ENCODE measurements at regions not wholly inside any gene's neighbourhood (a gene's known extent, or its start where the extent isn't known, plus 50 kb on each side); places are given as distances from the start of the nearest gene placed in this dataset.

- Histone ChIP-seq H3K9me2 (ENCODE audit: insufficient read depth, low read length) (no peaks in the 10 kb centered on the region), H3K27ac (ENCODE audit: low read length) (no peak overlapping the region), H3K9me3 (ENCODE audit: low read length) (no peaks in the 10 kb centered on the region), H3F3A (ENCODE audit: insufficient read depth, low read length, poor library complexity, severe bottlenecking) (no peaks in the 10 kb centered on the region), H3K4me3 (ENCODE audit: low read length) (no peak overlapping the region), H3K4me2 (ENCODE audit: low read length) (no peak overlapping the region), H3K9ac (ENCODE audit: low read length) (no peak overlapping the region), H4K20me1 (ENCODE audit: insufficient read depth) (no peaks in the 10 kb centered on the region), H2AFZ (ENCODE audit: low read depth, low read length) (no peak overlapping the region), H3K79me2 (replicated peaks; ENCODE audit: insufficient read depth, low read length) (no peaks in the 10 kb centered on the region), H3K36me3 (ENCODE audit: insufficient read depth, low read length) (no peaks in the 10 kb centered on the region), H3K27me3 (ENCODE audit: insufficient read depth, low read depth, low read length) (no peaks in the 10 kb centered on the region)
- no peak for TF ChIP-seq SMC3 (conservative IDR thresholded peaks at IDR 0.05; ENCODE audit: poor library complexity)
- TF ChIP-seq EZH2 (IDR thresholded peaks at IDR 0.05; ENCODE audit: borderline replicate concordance, insufficient read depth, low read length, poor library complexity, severe bottlenecking), result no peak
- TF ChIP-seq RAD21 (conservative IDR thresholded peaks at IDR 0.05), result no peak
- TF ChIP-seq, protein P1, sequence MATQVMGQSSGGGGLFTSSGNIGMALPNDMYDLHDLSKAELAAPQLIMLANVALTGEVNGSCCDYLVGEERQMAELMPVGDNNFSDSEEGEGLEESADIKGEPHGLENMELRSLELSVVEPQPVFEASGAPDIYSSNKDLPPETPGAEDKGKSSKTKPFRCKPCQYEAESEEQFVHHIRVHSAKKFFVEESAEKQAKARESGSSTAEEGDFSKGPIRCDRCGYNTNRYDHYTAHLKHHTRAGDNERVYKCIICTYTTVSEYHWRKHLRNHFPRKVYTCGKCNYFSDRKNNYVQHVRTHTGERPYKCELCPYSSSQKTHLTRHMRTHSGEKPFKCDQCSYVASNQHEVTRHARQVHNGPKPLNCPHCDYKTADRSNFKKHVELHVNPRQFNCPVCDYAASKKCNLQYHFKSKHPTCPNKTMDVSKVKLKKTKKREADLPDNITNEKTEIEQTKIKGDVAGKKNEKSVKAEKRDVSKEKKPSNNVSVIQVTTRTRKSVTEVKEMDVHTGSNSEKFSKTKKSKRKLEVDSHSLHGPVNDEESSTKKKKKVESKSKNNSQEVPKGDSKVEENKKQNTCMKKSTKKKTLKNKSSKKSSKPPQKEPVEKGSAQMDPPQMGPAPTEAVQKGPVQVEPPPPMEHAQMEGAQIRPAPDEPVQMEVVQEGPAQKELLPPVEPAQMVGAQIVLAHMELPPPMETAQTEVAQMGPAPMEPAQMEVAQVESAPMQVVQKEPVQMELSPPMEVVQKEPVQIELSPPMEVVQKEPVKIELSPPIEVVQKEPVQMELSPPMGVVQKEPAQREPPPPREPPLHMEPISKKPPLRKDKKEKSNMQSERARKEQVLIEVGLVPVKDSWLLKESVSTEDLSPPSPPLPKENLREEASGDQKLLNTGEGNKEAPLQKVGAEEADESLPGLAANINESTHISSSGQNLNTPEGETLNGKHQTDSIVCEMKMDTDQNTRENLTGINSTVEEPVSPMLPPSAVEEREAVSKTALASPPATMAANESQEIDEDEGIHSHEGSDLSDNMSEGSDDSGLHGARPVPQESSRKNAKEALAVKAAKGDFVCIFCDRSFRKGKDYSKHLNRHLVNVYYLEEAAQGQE (IDR thresholded peaks at IDR 0.05; ENCODE audit: borderline replicate concordance), result no peak
- TF ChIP-seq TAF1 (IDR thresholded peaks at IDR 0.05; ENCODE audit: low read depth), result no peak
- TF ChIP-seq MXI1 (conservative IDR thresholded peaks at IDR 0.05; ENCODE audit: poor library complexity, severe bottlenecking), result no peak
- no peak for TF ChIP-seq POLR2AphosphoS5 (IDR thresholded peaks at IDR 0.05)
These were observed 257.9 kb downstream of the RPIA start for GRCh38 chr2:88949336-88949735.

DNA sequence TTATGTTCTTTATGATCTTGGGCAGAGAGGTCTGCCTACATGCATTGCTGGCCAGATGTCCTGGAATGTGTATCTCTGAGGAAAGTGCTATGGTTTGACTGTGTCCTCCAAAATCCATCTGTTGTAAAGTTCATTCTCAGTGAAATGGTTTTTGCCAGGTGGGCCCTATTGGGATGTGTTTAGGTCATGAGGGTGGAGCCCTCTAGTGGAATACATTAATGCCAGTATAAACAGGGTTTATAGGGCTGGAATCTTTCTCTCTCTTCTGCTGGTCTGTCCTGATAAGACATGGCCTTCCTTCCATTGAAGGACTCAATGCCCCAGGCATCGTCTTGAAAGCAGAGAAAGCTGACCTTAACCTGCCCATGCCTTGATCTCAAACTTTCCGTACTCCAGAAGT, 258.5 kb downstream of the RPIA start:
- H3K9ac ChIP-seq (ENCODE audit: low read length), result no peak overlapping the region
- H3K9me3 ChIP-seq (ENCODE audit: low read length), result no peaks in the 10 kb centered on the region
- no peaks in the 10 kb centered on the region for H3K36me3 ChIP-seq (ENCODE audit: insufficient read depth, low read length)
- no peaks in the 10 kb centered on the region for H3F3A ChIP-seq (ENCODE audit: insufficient read depth, low read length, poor library complexity, severe bottlenecking)
- no peaks in the 10 kb centered on the region for H3K27me3 ChIP-seq (ENCODE audit: insufficient read depth, low read depth, low read length)
- no peaks in the 10 kb centered on the region for H3K79me2 ChIP-seq (replicated peaks; ENCODE audit: insufficient read depth, low read length)
- no peak overlapping the region for H2AFZ ChIP-seq (ENCODE audit: low read depth, low read length)
- TF ChIP-seq CTCF (IDR thresholded peaks at IDR 0.05; ENCODE audit: poor library complexity, severe bottlenecking) (no peak), SMC3 (conservative IDR thresholded peaks at IDR 0.05; ENCODE audit: poor library complexity) (no peak), EP300 (conservative IDR thresholded peaks at IDR 0.05; ENCODE audit: poor library complexity, severe bottlenecking) (no peak), POLR2AphosphoS5 (IDR thresholded peaks at IDR 0.05) (no peak), TAF1 (IDR thresholded peaks at IDR 0.05; ENCODE audit: low read depth) (no peak), MXI1 (conservative IDR thresholded peaks at IDR 0.05; ENCODE audit: poor library complexity, severe bottlenecking) (no peak), RAD21 (conservative IDR thresholded peaks at IDR 0.05) (no peak), EZH2 (IDR thresholded peaks at IDR 0.05; ENCODE audit: borderline replicate concordance, insufficient read depth, low read length, poor library complexity, severe bottlenecking) (no peak)
- TF ChIP-seq, protein P1 (IDR thresholded peaks at IDR 0.05; ENCODE audit: borderline replicate concordance), result no peak
- H3K9me2 ChIP-seq (ENCODE audit: insufficient read depth, low read length), result no peaks in the 10 kb centered on the region
- H4K20me1 ChIP-seq (ENCODE audit: insufficient read depth), result no peaks in the 10 kb centered on the region
- H3K4me2 ChIP-seq (ENCODE audit: low read length), result no peak overlapping the region
- H3K27ac ChIP-seq (ENCODE audit: low read length), result no peak overlapping the region
- H3K4me3 ChIP-seq (ENCODE audit: low read length), result no peak overlapping the region
